SK-N-MC (cell line): ENCODE measurements at regions not wholly inside any gene's neighbourhood (a gene's known extent, or its start where the extent isn't known, plus 50 kb on each side); places are given as distances from the start of the nearest gene placed in this dataset.

ENCODE experiments used
- DNase-seq: peaks from one replicate; pipeline ENCODE4 v3.0.0-alpha.2; 2011; ENCODE audit warnings: low read depth, low spot score
- H3K27ac ChIP-seq: fragments of 200-600 bp; sonication (generic); 2 replicates; pipeline ENCODE4 v1.5.1; 2016; ENCODE audit warnings: mixed run types
- H3K36me3 ChIP-seq: fragments of 200-600 bp; sonication (generic); 2 replicates; pipeline ENCODE4 v1.6.1; 2017; ENCODE audit warnings: antibody characterized with exemption, low read length, mixed read lengths; ENCODE audit not compliant: insufficient read depth
- H3K4me3 ChIP-seq: fragments of 200-600 bp; sonication (generic); 2 replicates; pipeline ENCODE4 v1.5.1; 2016
- H3K9ac ChIP-seq: fragments of 200-600 bp; sonication (generic); 2 replicates; pipeline ENCODE4 v1.8.0; 2017; ENCODE audit warnings: mixed run types, mixed read lengths; ENCODE audit not compliant: insufficient read length
- H3K9me3 ChIP-seq: fragments of 200-600 bp; sonication (generic); 2 replicates; pipeline ENCODE4 v1.6.1; 2017; ENCODE audit warnings: low read depth, mild to moderate bottlenecking, antibody characterized with exemption, low read length, moderate library complexity, mixed read lengths
- EZH2 ChIP-seq: fragments of 200-600 bp; sonication (generic); IDR thresholded peaks from one replicate; pipeline ENCODE4 v1.6.1; 2017; ENCODE audit warnings: antibody characterized with exemption
- FOXP2 ChIP-seq: optimal IDR thresholded peaks from 2 replicates; pipeline ENCODE3; 2011; ENCODE audit warnings: mild to moderate bottlenecking, moderate library complexity; ENCODE audit not compliant: insufficient read depth; ENCODE audit errors: extremely low read length, control extremely low read depth
- POLR2AphosphoS5 ChIP-seq: IDR thresholded peaks from 2 replicates; pipeline ENCODE4 v1.6.1; 2012; ENCODE audit warnings: mild to moderate bottlenecking, low read depth, low read length, borderline replicate concordance

- H3K9ac ChIP-seq = no peak overlapping the region
- H3K4me3 ChIP-seq = no peak overlapping the region
- H3K9me3 ChIP-seq = no peaks in the 10 kb centered on the region
- H3K27ac ChIP-seq = no peak overlapping the region
- DNase-seq = no peak
- TF ChIP-seq EZH2 (no peak), FOXP2 (no peak), POLR2AphosphoS5 (no peak)
- no peaks in the 10 kb centered on the region for H3K36me3 ChIP-seq
Observed at GRCh38 chr5:91562922-91563321, 179.8 kb upstream of the ARRDC3 start.

DNA sequence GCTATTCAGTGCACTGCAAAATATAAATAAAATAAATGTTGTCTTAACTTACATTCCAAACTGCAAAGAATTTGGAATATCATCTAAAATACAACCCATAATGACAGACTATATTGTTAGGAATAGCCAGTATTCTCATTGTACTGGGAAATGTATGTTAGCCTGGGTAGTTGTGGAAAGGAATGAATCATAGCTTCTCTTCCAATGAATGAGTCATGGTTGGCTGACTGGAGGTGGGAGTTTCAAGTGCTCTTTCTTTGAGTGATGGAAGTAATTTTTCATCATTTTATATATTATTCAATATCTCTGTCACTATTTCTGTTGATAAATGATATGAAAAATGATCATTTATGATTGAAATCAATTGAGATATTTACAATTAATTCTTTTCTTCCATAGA lies 158.6 kb upstream of the ARRDC3 start:
- Histone ChIP-seq H3K36me3 (no peaks in the 10 kb centered on the region), H3K27ac (no peak overlapping the region), H3K4me3 (no peak overlapping the region), H3K9ac (no peak overlapping the region), H3K9me3 (peaks cover 2% of the 10 kb centered on the region; the same call in 1 of the 2 replicates)
- DNase-seq = no peak
- TF ChIP-seq EZH2 = no peak
- no peak for TF ChIP-seq FOXP2
- TF ChIP-seq POLR2AphosphoS5 = no peak

DNA sequence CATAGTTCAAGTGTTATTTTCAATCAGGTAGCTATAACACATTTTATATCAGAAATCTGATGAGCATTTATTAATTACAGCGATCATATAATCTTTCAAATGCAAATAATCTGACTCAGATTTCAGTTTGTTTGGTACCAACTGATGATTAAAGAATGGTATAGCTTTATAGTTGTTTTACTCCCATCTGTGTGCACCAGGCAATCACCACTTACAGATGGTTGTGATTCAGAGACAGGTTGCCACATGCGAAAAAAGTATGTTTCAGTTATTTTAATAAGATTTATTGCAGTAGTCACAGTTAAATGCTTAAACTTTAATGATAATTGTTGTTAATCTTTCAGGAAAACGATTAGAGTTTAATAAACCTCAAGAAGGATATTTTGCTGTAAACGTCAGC lies 155.1 kb upstream of the ARRDC3 start:
- Histone ChIP-seq H3K36me3 (no peaks in the 10 kb centered on the region), H3K9me3 (no peaks in the 10 kb centered on the region), H3K9ac (no peak overlapping the region), H3K4me3 (no peak overlapping the region), H3K27ac (0 out of 2 replicates have a peak overlapping the region, but pooled peaks have one; percentile 11)
- no peak for TF ChIP-seq EZH2
- TF ChIP-seq FOXP2 = no peak
- no peak; the same call in 1 of the 2 replicates for TF ChIP-seq POLR2AphosphoS5
- no peak for DNase-seq

DNA sequence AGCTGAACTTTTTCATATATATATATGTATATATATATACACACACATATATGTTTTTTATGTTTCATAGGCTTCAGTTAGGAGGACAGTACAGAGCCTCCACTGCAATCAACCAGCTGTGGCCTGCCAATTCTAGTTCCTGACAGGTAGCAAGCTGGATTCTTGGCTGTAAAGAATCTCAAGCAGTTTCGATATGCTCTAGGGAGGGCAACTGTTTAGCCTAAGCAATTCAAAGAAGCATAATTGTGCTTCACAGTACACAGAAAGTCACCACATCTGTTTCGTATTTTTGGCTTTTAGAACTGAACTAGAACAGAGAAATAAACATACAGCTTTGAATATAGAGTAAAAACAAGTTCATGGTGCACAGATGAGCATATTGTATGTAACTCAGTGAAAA lies 152.4 kb upstream of the ARRDC3 start:
- Histone ChIP-seq H3K36me3 (no peaks in the 10 kb centered on the region), H3K9ac (peak overlapping the region; percentile 62), H3K4me3 (peak overlapping the region; percentile 66), H3K27ac (peak overlapping the region; percentile 83), H3K9me3 (no peaks in the 10 kb centered on the region)
- no peak for DNase-seq
- TF ChIP-seq EZH2 (no peak), FOXP2 (peak; percentile 56)

DNA sequence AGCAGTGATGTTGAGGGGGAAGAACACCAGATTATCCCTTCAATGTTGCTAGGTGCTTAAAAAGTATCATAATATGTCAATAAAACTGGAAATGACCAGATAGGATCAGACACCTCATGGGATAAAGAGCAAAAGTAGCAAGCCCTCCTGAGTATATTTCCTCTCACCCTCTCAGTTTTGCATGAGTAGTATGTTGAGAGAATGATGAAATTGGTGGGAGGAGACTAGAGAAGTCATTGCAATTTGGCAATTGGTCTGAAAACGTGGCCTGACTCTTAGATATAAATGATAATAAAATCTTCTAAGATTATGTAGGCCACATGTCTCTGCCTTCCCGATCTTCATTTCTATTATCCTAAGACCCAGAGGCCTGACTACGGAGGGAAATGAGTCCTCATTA lies 151.2 kb upstream of the ARRDC3 start:
- no peaks in the 10 kb centered on the region for H3K36me3 ChIP-seq
- H3K27ac ChIP-seq = 0 out of 2 replicates have a peak overlapping the region, but pooled peaks have one; percentile 83
- DNase-seq = no peak
- peak overlapping the region; percentile 66 for H3K4me3 ChIP-seq
- peak overlapping the region; percentile 60 for H3K9ac ChIP-seq
- TF ChIP-seq FOXP2 (no peak), EZH2 (no peak), POLR2AphosphoS5 (no peak)
- H3K9me3 ChIP-seq = no peaks in the 10 kb centered on the region

DNA sequence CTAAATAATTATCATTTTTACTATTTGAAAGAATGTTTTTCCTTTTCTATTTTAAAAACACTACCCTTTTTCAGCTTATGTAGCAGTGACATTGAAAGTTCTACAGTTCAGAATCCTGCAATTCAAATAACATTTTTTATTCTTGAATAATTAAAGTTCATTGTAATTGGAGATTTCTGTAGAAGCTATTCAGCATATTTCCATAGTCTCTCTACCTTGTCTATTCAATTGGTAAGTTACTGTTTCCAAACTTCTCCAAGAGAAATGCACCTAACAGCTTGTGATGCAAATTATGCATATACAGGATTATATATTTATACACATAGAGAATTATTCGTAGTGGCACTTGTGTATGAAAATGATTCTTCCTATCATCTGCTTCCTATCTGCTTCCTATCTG lies 149.7 kb upstream of the ARRDC3 start:
- Histone ChIP-seq H3K36me3 (no peaks in the 10 kb centered on the region), H3K4me3 (no peak overlapping the region), H3K9me3 (no peaks in the 10 kb centered on the region), H3K27ac (no peak overlapping the region), H3K9ac (no peak overlapping the region)
- DNase-seq = no peak
- TF ChIP-seq EZH2 (no peak), FOXP2 (no peak), POLR2AphosphoS5 (no peak)

- Histone ChIP-seq H3K9me3 (no peaks in the 10 kb centered on the region), H3K4me3 (no peak overlapping the region), H3K9ac (no peak overlapping the region), H3K27ac (no peak overlapping the region), H3K36me3 (no peaks in the 10 kb centered on the region)
- no peak for TF ChIP-seq EZH2
- TF ChIP-seq FOXP2 = no peak
- no peak for TF ChIP-seq POLR2AphosphoS5
- DNase-seq = no peak
Observed at GRCh38 chr5:91532281-91532680, 149.2 kb upstream of the ARRDC3 start.

GRCh38 chr5:91528831-91529230 lies 145.7 kb upstream of the ARRDC3 start:
- Histone ChIP-seq H3K4me3 (no peak overlapping the region), H3K9me3 (no peaks in the 10 kb centered on the region), H3K9ac (no peak overlapping the region), H3K36me3 (no peaks in the 10 kb centered on the region), H3K27ac (no peak overlapping the region)
- no peak for DNase-seq
- TF ChIP-seq FOXP2 = no peak
- TF ChIP-seq EZH2 = no peak
- no peak for TF ChIP-seq POLR2AphosphoS5

GRCh38 chr5:91521785-91522184 lies 138.7 kb upstream of the ARRDC3 start:
- DNase-seq = no peak
- no peak overlapping the region for H3K9ac ChIP-seq
- H3K9me3 ChIP-seq = no peaks in the 10 kb centered on the region
- TF ChIP-seq POLR2AphosphoS5 (no peak), EZH2 (no peak), FOXP2 (no peak)
- H3K27ac ChIP-seq = no peak overlapping the region
- H3K36me3 ChIP-seq = no peaks in the 10 kb centered on the region
- no peak overlapping the region for H3K4me3 ChIP-seq
